ENCODE measurements at regions not wholly inside any gene's neighbourhood (a gene's known extent, or its start where the extent isn't known, plus 50 kb on each side); places are given as distances from the start of the nearest gene placed in this dataset.
"Not testable (repeated sequence)": the region's sequence is repeated elsewhere in the genome, so short reads cannot be mapped to it uniquely, and the experiment has no call there.

- DNase-seq: no peak
These were observed 157.5 kb upstream of the LRIG3 start for GRCh38 chr12:59077575-59078426.

DNA sequence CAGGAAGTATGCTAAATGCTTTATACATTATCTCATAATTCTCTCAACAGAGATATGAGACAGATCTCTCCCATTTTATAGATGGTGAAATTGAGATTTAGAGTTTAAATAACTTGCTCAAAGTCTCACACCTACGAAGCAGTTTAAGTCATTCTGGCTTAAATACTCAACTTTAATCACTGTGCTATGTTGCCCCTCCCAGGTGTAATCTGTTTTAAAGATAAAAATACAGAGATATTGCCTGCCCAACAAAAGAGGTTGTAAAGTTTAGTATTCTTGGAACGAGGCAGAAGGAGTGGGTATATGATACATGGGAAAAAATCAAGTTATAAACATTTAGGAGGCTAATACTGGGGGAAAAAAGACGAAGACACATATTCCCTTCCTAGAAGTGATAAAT, 156.8 kb upstream of the LRIG3 start:
- DNase-seq: no peak

DNA sequence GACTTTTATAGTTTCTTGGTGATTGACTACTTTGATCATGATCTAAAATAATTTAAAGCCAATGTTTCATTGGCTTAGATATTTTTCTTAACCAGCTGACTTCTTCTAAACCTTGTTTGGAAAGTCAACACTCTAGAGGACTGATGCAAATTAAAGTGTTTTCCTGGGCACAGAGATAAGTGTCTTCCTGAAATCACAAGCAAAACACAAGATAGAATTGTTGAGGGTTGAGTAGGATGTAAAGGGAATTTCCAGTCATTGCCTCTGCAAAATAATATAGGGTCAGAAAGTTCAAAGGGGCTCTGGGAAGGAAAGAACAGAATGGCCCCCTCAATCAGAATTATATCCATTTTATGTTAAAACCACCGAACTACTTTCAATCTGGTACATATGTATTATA, 156.3 kb upstream of the LRIG3 start:
- DNase-seq: no peak

DNA sequence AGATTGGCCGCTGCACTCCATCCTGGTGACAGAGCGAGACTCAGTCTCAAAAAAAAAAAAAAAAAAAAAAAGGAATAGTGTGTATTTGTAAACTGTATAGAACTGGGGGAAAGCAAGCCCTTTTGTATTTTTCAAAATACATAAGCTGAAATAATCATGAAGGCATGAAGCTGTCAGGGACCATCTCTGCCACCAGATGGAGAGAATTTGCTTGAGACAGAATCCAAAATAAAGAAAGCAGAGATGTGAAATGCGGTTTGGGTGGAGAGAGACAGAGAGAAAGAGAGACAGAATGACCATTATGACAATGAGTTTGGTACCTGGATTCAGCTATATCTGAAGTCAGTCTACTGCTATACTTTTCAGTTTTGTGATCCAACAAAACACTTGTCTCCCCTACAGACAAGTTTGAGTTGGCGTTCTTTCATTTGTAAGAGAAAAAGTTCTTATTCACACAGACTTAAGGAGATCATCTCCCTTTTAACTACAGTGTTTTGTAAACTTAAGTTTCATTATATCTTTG, 155.7 kb upstream of the LRIG3 start:
- no peak for DNase-seq

DNA sequence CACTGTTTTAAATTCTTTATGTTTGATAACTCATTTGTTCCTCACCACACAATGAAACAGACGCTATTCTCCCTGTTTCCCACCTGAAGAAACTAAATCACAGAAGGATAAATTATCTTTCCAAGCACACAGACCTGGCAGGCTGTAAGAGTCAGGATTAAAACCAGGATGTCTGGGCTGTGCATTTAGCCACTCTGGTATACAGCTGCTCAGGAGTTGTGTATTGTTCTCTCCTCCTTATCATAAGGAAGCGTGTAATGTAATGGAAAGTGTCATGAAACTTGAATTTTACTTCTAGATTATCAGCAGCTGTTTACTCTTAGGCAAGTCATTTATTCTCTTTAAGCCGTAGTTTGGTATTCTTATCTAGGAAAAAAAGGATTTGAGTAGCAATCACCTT, 154.8 kb upstream of the LRIG3 start:
- no peak for DNase-seq

GRCh38 chr12:59070322-59070933, 150.1 kb upstream of the LRIG3 start:
- no peak for DNase-seq

DNA sequence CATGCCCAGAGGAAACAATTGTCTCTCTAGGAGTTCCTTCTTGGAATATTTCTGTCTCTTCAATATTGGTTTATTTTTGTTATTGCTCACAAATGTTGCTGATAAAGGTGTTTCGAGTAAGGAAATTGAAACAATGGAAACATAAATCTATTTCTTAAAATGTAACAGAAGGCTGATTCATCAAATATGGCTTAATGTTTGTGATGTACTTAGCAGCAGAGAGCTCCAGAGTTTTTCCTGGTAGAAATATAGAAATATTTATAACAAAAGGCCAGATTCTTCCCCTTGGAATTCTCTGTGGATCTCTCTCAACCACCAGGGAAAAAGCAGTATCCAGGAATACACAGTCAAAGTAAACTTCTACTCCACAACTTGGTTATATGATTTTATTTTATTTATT, 149.2 kb upstream of the LRIG3 start:
- no peak for DNase-seq

DNA sequence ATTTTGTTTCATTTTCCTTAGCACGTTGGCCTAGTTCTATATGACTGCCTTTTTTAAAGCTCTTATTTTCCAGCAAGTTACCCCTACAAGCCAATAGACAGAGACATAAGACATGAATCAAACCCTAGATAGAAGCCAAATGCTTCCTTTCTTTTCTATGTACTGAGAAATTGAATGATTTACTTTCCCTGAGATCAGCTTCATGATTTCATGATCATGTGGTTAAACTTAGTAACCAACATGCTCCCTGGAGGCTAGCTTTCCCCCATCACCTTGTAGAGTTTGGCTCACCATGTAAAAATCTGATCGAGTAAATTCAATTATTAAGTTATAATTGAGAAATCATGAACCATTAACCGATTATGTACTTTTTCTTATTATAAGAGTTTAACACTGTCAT, 148.1 kb upstream of the LRIG3 start:
- no peak for DNase-seq

DNA sequence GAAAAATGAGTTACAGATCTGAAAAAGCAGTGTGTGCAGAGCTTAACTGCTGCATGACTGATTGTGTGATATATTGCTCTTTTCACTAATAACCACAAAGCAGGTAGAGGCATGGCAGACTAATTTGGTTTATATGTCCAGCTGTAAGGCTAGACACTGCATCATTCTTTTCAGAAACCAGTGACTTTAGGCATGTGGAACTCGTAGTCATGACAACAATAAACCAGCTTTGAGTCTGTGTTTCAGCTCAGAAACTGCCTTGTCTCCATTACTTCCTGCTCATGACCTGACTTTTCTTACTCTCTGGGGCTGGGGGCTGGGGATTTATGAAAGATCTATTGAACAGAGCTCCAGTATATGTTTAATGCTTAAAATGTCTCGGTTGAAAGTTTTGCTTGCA, 146.8 kb upstream of the LRIG3 start:
- DNase-seq: no peak

- no peak for DNase-seq
These were observed 146.1 kb upstream of the LRIG3 start for GRCh38 chr12:59066445-59066844.

DNA sequence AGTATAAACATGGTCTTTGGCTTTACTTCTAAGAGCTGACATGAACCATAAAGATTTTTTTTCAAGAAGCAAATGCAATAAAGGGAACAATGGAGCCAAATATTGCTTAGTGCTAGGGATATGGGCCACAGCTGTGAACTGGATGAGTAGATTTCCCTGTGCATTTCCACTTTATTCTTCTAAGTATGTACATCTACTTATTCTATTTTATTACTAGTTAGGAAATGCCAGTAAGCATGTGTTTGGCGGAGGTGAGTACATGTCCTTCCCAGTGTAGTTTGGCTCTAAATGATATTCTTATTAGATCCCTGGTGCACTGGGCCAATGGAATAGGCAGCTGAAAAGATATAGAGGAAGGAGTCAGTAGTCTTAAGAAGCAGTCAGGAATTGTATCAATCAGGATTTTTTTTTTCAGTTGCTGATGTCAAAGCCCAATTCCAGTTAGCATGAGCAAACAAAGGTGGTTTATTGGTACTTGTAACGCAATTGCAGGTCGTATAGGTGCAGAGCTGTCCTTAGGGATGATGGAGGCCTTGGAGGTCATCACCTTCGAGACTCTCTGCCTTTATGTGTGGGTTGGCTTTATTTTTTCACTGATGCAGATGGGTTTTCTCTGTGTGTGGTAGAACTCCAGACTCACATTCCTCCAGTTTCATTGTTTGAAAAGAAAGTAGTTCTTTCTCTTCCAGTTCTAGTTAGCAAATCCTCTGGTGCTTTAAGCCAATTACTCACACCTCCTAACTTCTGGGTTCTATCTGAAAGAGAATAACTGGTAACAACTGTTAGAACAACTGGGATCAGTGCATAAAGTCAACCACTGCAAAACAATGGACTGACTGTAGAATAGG, 139.0 kb upstream of the LRIG3 start:
- DNase-seq: no peak

- DNase-seq: no peak
These were observed 136.7 kb upstream of the LRIG3 start for GRCh38 chr12:59056966-59057365.

DNA sequence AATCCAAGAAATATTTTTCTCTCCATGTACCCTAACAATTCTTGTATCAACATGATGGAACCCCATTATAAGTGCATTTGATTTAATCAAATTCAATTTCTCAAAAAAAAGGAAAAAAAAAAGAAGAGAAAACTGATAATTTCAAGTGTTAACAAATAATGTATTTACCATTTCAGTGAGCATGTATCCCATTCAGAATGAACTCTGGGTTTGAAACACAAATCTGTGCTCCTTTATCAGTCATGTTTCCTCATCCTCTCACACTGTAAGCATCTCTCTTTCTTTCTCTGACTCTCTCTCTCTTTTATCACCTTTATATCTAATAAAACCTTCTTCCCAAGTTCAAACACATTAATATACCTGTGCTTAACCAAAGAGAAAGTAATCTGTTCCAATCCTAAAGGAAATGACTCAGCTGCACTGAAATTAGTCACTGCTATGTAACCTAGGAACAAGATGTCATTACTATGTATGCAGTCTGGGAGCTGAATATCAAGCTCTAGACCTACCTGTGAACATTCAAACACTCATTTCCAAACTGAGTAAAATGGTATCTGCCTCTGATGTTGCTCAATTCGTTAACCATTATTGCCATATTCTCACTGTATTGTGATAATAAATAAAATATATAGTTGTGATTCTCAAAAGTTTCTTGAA, 135.0 kb upstream of the LRIG3 start:
- DNase-seq: no peak

DNA sequence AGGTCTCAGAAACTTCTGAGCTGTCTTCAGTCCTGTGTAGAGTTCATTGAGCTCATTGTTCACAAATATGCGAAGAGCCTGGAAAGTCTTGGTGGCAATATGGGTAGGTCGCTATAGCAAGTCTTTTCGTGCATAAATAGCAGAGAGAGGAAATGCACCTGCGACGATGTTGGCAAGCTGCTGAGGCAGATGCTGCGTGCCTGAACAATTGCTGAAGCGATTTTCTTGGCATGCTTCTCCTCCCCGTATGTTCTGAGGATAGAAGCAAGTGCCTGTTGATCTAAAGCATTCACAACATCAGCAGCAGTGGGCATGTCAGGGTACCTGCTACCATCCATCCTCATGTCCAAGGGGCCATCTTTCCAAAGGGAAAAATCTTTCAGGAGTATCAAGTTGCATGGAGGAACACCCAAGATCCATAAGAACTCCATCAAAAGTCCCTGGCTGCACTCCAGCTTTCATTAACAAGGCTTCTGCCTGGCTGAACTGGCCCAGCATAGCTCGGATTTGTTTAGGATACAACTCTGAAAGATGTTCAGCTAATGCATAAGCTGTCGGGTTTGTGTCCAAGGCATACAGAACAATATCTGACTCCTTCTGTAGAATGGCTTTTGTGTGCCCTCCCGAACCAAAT, 133.1 kb upstream of the LRIG3 start:
- DNase-seq: not testable (repeated sequence)

GRCh38 chr12:59046763-59047534, 126.6 kb upstream of the LRIG3 start:
- no peak for DNase-seq

DNA sequence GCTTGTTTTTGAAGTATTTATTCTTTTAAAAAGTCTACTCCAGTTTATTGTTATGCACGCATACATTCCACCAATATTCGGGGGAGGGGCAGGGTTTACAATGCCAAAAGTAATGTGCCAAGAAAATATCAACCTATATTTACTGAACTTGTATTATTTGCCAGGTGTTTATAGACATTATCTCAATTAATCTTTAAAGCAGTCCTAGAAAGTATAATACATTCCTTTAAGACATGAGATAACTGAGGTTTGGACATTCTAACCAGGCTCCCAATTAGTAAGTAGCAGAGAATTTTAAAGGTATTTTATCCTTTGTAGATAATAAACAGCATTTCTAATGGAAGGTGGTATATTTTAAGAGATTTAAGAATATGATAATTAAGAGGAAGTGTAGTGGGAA, 124.5 kb upstream of the LRIG3 start:
- DNase-seq: no peak

GRCh38 chr12:59041241-59042121, 121.2 kb upstream of the LRIG3 start:
- DNase-seq: no peak

- DNase-seq: no peak
These were observed 120.4 kb upstream of the LRIG3 start for GRCh38 chr12:59040656-59041055.

GRCh38 chr12:59040043-59040442, 119.7 kb upstream of the LRIG3 start:
- DNase-seq: no peak

GRCh38 chr12:59039005-59039404, 118.7 kb upstream of the LRIG3 start:
- DNase-seq: no peak
